ENCODE measurements at regions not wholly inside any gene's neighbourhood (a gene's known extent, or its start where the extent isn't known, plus 50 kb on each side); places are given as distances from the start of the nearest gene placed in this dataset.

- TF ChIP-seq CTCF (IDR thresholded peaks at IDR 0.05) (no peak), POLR2A (IDR thresholded peaks at IDR 0.05) (no peak)
Observed at GRCh38 chr1:184294101-184294500, 92.7 kb upstream of the C1orf21 start.

All from testis (tissue), 2 donors.